Activated T-cell treated with anti-CD3 and anti-CD28 coated beads for 1 hour (primary cell): ENCODE measurements at regions not wholly inside any gene's neighbourhood (a gene's known extent, or its start where the extent isn't known, plus 50 kb on each side); places are given as distances from the start of the nearest gene placed in this dataset.

Experiments used
- DNase-seq: peaks from one replicate; pipeline ENCODE4 v3.0.0-alpha.2; 2020; ENCODE audit warnings: low read depth

DNA sequence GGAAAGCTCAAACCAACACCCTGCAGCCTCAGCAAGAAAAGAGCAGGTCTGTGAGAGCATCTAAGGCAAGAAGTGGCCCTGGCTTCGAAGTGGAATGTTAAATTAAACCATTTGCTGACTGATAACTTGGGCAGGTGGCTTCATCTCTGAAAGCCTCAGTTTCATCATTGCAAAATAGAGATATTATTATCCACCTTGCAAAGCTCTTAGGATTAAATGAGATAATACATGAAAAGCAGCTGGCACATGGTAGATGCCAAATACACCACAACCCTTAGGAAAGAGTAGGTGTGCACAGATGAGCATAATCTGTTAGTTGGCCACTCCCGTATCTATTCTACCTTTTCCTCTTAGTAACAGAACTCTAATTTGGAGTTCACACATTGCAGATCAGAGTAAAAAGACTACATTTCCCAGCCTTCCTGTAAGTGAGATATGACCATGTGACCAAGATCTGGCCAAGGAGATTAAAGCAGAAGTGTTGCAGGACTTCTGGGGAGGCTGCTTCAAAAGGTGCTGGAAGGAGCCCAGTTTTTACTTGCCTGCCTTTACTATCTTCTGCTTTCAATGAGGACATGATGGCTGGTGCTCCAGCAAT is 288.7 kb downstream of the SOX9 start:
- no peak for DNase-seq

DNA sequence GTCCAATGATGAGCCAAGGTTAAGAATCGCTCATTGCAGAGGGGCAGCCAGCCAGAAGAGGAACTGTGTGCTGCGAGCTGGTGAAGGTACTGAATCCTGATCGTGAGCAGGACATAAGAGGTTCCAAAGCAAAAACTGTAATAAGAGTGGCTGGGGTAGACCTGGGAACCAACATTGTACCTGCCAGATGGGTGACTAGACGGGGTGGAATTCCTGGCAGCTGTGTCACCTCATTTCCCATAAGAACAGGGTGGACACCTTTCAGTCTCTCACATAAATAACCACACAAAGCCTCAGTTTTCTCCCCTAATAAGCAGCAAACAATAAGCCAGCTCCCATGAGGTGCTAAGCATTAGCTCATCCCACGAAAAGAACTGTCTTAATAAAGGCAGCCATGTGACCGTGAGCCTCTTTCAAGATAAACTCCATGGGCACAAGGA is 290.3 kb downstream of the SOX9 start:
- no peak for DNase-seq

DNA sequence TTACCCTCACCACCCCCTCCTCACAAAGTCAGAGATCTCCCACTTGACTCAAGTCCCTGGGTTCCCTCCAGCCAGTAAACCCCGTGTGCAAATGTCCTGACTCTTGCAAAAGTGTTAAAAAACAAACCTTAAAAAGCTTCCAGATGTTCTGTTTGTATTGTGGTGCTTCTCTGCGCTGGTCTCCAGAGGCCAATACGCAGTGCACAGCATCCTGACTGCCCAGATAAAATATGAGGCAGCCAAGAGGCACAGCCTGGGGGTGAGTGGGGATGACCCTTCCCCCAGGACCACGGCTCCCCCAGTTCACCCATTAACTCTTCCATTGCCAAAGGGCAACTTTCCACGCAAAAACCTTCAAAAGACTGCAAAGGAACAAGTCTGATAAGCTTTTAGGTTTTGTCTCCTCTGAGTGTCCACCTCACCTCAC is 291.8 kb downstream of the SOX9 start:
- no peak for DNase-seq

- no peak for DNase-seq
Measured at GRCh38 chr17:72413077-72414031, 292.5 kb downstream of the SOX9 start.

DNA sequence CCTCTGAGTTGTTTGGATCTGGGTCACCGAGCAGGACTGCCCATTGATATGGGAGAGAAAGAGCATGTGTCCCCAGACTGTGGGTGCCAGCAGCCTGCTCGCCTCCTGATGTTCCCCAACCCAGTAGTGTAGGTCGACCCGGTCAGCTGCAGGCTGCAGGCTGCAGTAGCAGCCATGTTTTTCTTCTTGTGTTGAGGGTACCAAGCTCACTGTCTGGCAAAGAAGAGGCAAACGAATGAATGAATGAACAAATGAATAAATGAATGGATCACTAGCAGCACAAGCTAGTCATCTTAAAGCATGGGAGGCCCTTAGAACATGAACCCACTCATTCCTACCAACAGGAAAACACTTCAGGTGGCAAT is 293.2 kb downstream of the SOX9 start:
- no peak for DNase-seq

DNA sequence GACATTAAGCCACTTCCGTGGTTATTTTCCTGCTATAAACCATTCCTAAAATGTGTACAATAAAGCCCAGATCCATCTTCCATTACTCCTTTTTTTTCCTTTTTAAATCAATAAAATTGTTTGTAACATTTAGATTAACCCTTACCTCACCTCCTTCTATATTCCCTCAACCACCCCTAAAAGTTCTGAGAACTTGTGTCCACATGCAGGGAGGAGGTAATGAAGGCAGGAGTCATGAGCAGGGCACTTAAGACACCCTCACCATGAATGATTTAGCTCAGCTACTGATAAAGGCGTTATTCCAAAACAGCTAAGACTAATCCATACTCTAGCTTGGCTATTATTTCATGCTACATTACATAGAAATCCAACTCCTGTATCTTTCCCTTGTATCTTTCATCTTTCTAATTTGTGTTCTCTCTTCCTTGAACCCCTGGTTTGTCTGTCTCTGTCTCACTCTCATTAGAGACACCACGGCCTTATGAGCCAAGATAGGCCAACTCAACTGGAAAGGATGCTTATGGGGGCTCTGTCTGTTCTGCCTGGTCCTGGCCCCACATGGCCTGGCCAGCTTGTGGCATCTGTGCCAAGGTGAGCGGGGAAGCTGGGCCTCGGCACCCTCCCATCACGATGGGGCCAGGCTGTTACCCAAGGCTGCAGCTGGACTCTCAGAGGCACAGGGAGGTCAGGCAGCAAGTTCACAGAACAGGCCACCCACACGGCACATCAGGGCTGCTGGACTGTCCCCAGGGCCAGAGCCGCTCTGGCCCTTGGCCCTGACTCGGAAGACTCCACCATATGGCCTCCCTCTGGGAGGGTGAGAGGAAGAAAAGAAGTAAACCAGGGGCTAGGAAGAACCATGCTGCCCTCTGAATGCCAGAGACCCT is 294.4 kb downstream of the SOX9 start:
- no peak for DNase-seq

DNA sequence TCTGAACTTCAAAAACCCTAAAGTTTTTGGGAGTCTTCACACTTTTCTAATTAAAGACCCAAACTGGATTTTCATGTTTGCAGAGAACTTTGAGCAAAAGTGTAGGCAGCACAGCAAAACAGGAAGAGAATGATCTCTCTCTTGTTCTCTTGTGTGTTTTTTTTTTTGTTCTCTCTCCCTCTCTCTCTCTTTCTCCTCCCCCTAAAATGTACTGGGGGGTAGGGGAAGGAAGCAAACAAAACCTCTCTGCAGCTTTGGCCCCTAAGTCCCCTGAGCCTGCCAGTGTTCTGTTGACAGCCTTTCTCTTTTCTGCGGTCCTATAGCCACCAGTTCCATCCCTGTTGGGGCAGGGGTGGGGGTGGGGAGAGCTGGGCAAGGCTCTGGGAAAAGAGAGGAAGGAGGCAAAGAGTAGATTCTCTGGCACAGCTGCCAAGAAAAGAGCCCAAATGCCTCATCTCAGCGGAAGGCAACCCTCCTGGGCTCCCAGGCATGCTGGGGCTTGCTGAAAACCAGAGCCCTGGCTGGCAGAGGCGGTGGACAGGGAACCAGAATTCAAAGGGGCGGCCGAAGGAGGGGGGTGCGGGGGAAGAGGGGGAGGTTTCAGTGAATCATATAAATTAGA is 295.3 kb downstream of the SOX9 start:
- no peak for DNase-seq

- DNase-seq, result no peak
Measured at GRCh38 chr17:72416905-72417304, 296.1 kb downstream of the SOX9 start.

DNA sequence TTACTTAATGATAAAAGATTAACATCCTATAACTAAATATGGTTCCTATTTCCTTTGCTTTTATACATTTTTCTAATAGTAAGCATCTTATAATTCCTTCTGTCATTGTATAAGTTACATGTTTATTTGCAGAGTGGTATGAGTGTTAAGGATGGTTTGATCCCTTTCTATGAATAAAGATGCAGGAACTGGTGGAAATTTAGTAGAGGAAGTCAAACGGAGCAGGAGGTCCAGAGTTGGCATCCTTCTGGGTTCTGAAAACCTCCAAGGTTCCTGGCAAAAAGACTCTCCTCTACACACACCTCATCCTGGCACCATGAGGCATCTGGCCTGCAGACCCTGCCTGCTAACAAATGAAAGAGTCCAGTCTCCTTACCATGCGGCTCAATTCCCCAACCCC is 296.8 kb downstream of the SOX9 start:
- DNase-seq, result no peak

DNA sequence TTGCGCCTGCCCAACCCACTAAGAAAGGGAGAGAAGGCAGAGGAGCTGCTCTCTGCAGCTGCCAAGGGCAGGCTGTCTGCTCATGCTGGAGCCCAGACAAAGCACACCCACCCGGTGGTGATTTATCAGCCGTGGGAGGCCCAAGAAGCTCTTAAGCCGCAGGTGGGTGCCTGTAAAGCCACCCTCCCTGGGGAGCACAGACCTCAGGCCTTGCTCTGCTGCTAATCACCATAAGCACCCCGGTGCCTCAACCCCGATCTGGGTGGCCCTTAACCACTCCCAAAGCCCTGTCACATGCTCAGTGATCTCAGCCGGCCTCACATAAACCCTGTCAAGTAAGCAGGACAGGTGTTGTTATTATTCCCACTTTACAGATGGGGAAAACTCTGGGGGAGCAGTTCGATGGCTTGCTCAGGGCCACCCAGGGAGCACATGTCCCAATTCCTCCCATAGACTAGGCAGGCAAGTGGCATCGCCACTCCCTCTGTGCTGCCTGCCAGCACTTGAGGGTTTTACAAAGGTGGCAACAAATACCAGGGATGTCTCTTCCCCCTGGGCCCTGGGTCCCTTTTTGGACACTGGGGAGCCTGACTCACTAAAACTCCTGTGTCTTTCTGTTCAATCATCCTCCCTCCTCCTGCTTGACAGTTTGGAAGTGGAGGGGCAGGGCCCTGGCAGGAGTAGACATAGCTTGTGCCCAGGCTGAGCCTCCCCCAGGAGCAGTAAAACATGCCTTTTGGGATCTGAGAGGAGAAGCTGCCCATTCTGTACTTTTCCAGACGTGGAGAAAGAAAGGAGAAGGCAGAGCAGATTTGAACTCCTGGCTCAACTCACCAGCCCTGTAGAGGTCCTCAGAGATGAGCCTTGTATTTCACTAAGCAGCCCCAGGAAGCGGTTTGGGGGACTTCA is 299.3 kb downstream of the SOX9 start:
- no peak for DNase-seq

DNA sequence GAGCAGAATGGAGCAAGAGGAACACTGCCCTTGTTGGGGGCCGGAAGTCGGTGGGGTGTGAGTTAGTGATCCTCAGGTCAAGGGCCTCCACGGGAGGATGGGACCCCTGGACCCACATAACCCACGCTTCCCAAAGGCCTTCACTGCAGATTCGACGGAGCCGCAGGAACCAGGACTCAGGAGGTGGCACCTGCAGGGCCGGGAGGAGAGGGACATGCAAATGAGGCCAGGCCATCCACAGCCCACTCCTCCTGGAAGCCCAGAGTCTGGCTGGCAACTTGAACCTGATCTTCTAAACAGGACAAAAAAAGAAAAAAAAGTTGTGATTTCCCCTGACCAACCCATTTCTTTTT is 299.9 kb downstream of the SOX9 start:
- DNase-seq, result no peak

DNA sequence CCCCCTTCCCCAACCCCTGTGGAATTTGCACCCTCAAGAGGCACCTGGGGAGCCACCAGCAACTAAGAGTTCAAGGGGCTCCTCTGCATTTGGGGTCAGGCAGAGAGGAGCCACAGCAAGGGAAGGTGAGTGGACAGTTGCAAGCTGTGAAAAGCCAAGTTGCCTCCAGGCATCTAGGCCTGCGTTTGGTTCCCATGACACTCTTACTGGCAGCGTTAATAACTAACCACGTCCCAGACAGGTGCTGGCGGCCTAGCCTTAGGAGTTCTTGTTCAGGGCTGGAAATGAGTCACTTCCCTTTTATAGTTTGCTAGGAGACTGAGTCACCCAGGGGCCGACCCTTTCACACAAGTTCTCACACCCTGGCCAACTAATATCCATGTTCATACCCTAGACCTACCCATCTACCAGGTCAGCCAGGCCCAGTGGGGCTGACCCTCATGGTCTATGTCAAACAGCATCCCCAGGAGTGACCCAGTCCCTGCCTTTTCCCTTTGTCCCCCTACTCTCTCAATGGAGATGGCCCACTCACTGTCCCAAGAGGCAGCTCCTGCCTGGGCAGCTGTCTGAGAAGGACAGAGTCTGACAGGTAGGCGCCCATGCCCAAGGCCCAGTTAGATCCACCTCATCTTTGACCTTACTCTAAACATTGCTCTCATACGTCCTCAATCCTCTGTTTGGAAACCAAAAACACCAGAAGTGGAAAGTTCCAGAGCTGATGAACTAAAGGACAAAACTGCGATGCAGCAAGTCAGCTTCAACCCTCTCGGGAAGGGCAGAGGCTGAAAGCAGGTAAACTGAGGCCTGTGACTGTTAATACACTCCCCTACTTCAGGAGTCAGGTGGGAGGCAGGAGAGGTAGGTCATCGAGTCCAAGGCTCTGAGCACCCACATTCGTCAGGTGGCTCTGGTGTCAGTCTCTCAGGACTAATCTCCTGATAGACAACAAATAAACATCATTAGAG is 300.6 kb downstream of the SOX9 start:
- no peak for DNase-seq

DNA sequence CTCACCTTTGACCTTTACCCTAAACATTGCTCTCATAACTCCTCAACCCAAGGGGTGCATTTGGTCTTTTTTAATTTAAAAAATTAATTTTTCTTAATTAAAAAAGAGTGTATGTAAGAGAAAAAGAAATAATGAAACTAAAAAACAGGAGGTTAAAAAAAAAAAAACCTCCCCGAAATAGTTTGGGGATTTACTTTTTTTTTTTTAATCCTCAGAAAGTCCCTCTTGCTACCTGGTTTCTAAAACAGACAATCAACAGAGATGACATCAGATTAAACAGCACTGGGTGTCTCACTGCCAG is 301.3 kb downstream of the SOX9 start:
- DNase-seq, result no peak

DNA sequence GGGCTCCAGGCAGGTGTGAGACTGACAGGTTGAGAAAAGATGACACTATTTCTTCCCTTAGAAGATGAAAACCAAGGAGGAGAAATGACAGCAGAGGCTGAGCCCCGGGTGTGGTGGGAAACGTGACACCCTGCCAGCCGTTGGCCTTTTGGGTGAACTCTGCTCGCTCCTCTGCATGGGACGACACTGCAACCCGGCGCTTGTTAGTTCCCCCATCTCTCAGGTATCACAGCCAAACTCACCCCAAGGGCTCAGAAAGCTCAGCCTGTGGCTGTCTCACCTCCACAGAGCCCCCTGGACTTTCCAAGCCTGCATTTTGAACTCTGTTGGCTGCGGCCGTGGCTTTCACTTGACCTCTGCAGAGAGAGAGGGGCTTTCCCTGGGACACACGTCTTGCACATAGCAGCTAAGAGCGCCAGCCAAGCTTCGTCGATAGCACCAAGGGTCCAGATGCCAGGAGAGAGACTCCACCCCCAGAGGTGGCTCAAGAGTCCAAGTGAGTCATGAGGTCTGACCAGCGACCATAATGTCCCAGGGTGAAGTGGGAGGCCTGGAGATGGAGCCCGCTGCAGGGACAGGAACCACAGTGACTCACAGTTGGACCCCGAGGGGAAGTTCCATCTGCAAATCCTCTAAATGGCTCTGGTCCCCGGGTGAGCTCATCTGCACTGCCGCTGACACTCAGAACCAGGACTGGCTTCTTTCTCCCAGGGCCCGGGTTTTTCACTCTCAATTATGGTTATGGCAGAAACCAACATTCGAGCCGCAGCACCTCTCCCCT is 301.9 kb downstream of the SOX9 start:
- no peak for DNase-seq

- no peak for DNase-seq
Measured at GRCh38 chr17:72423286-72423589, 302.4 kb downstream of the SOX9 start.

DNA sequence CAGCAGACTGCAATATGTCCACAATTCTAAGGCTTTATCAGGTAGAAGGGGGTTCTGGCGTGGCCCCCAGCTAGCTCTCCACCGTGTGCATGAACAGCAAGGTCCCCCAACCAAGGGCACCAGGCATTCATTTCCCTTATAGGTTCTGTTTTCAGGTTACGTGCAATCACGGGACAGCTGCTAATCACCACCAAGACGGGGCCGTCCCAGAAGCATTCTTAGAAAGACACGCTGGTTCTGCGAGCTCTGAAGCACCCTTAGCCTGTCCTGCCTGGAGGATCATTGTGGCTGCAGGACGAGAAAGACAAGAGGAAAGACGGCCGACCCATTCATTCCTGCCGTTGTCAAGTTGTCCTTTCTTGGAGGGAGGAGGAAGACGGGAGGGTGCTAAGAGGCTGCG is 302.9 kb downstream of the SOX9 start:
- DNase-seq, result no peak

- DNase-seq, result no peak
Measured at GRCh38 chr17:72424505-72425117, 303.8 kb downstream of the SOX9 start.

DNA sequence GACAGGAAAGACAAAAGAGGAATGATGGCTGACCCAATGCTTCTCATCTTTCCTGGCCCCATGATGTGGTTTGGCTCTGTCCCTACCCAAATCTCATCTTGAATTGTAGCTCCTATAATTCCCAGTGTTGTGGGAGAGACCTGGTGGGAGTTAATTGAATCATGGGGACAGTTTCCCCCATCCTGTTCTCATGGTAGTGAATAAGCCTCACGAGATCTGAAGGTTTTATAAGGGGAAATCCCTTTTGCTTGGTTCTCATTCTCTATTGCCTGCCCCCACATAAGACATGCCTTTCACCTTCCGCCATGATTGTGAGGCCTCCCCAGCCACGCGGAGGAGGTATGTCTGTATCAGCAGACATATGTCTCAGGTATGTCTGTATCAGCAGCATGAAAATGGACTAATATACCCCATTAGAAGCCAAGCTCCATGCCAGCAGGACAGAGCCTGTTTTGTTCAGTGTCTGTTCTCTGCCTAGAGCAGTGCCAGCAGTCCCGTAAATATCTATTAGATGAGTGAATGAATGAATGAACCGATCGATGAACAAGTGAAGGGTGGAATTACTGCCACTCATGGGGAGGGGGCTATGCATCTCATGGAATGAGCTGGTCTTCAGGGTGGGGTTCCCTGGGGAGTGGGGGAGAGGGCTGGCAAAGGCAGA is 304.4 kb downstream of the SOX9 start:
- DNase-seq, result no peak

- DNase-seq, result no peak
Measured at GRCh38 chr17:72425794-72426168, 305.0 kb downstream of the SOX9 start.
